Stomach (tissue), 4 donors: ENCODE measurements at regions not wholly inside any gene's neighbourhood (a gene's known extent, or its start where the extent isn't known, plus 50 kb on each side); places are given as distances from the start of the nearest gene placed in this dataset.

Experiments used
- EP300 ChIP-seq: sonication (generic); formaldehyde crosslinking; IDR thresholded peaks from one replicate; pipeline ENCODE4 v1.6.1; 2017; ENCODE audit warnings: antibody characterized with exemption
- POLR2A ChIP-seq, 4 donors: fragments of 450-650 bp; IDR thresholded peaks; one replicate each; pipeline ENCODE4 v1.6.1; 2016; ENCODE audit warnings: antibody characterized with exemption in 4 of 4, control low read depth in 2 of 4, mild to moderate bottlenecking in 1 of 4, moderate library complexity in 1 of 4
- TF ChIP-seq, protein P1 (sequence below), 7 experiments: fragments of 450-650 bp in 4 of 7; fragments of 200-600 bp in 3 of 7; sonication (generic) in 3 of 7; IDR thresholded peaks; one replicate each; pipeline ENCODE4 v1.5.1; 2016 to 2019; ENCODE audit warnings: antibody characterized with exemption in 7 of 7, control low read depth in 2 of 7, mild to moderate bottlenecking in 1 of 7

DNA sequence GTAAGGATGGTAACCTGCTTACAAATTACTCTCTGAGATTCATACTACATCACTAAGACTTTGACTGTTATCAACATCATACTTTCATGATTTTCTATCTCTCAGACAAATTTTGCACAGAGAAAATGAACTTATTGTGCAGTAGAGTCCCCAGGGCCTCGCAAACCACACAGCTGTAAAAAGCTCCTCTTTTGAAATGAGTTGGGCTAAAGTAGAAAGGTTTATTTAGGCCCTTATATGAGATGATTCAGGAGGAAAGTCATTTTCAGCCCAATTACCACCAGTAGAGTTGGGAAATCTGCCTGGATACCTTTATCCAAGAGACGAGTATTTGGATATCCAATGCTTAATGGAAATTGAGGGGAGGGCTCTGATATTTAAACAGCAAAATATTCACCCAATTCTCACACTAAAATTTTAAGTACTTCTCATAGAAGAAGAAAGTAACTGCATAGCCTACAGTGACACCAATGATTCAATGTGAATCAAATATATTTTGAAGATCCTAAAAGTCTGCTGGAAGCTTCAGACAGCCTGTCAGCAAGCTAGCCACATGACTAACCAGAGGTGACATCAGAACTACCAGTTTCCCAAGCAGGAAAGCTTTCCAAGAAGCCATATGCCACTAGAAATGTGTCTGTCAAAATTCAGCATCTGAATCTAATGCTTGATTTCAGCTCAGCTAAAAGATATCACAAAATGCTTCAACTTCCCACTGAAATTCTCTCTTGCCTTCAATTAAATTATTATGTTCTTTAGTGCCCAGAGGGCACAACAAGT, 190.1 kb upstream of the SYT1 start:
- TF ChIP-seq, protein P1, sequence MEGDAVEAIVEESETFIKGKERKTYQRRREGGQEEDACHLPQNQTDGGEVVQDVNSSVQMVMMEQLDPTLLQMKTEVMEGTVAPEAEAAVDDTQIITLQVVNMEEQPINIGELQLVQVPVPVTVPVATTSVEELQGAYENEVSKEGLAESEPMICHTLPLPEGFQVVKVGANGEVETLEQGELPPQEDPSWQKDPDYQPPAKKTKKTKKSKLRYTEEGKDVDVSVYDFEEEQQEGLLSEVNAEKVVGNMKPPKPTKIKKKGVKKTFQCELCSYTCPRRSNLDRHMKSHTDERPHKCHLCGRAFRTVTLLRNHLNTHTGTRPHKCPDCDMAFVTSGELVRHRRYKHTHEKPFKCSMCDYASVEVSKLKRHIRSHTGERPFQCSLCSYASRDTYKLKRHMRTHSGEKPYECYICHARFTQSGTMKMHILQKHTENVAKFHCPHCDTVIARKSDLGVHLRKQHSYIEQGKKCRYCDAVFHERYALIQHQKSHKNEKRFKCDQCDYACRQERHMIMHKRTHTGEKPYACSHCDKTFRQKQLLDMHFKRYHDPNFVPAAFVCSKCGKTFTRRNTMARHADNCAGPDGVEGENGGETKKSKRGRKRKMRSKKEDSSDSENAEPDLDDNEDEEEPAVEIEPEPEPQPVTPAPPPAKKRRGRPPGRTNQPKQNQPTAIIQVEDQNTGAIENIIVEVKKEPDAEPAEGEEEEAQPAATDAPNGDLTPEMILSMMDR (IDR thresholded peaks at IDR 0.05) = no peak
- TF ChIP-seq EP300 (no peak), POLR2A (IDR thresholded peaks at IDR 0.05) (no peak)
